WTC11 (cell line): ENCODE measurements at regions not wholly inside any gene's neighbourhood (a gene's known extent, or its start where the extent isn't known, plus 50 kb on each side); places are given as distances from the start of the nearest gene placed in this dataset.

Experiments
- ATAC-seq: fragments of 200-7000 bp; cut with Tn5 transposase; 2 replicates; pipeline ENCODE4 v1.10.0; 2021; ENCODE audit warnings: mild to moderate bottlenecking, moderate library complexity
- CTCF ChIA-PET: fragments of 300-600 bp; sonication (Branson Sonifier 250); formaldehyde crosslinking; loops from one replicate; lab custom pipeline; 2021; ENCODE audit warnings: antibody characterized with exemption; lab: Charles Lee
- POLR2A ChIA-PET: fragments of 350-600 bp; sonication (Branson Sonifier 250); formaldehyde crosslinking; loops from one replicate; lab custom pipeline; 2021; ENCODE audit warnings: antibody characterized with exemption; lab: Charles Lee
- DNase-seq: peaks from one replicate; pipeline ENCODE4 v3.0.0; 2021; ENCODE audit warnings: low spot score
- H3K27ac Mint-ChIP-seq: 2 replicates; pipeline ENCODE4 v1.8.0; 2021; ENCODE audit warnings: mixed read lengths
- H3K27me3 Mint-ChIP-seq: 2 replicates; pipeline ENCODE4 v1.8.0; 2021; ENCODE audit warnings: low read depth, mild to moderate bottlenecking, moderate library complexity, mixed read lengths
- H3K36me3 Mint-ChIP-seq: 2 replicates; pipeline ENCODE4 v1.8.0; 2021; ENCODE audit warnings: mixed read lengths
- H3K4me1 Mint-ChIP-seq: 2 replicates; pipeline ENCODE4 v1.8.0; 2022; ENCODE audit warnings: mixed read lengths
- H3K4me3 Mint-ChIP-seq: 2 replicates; pipeline ENCODE4 v1.8.0; 2021; ENCODE audit warnings: mild to moderate bottlenecking, moderate library complexity, mixed read lengths
- H3K9me3 Mint-ChIP-seq: 2 replicates; pipeline ENCODE4 v1.8.0; 2021; ENCODE audit warnings: mixed read lengths
- CDX4 ChIP-seq: fragments of 250-450 bp; sonication (Bioruptor Pico); IDR thresholded peaks from 2 replicates; pipeline ENCODE4 v1.9.0; 2021; ENCODE audit warnings: moderate library complexity, mild to moderate bottlenecking, inconsistent platforms, borderline replicate concordance
- ERG ChIP-seq: fragments of 250-450 bp; sonication (Bioruptor Pico); IDR thresholded peaks from 2 replicates; pipeline ENCODE4 v1.8.0; 2021; ENCODE audit warnings: mild to moderate bottlenecking
- ESRRA ChIP-seq: sonication (generic); formaldehyde crosslinking; IDR thresholded peaks from 2 replicates; pipeline ENCODE4 v1.8.1; 2022; ENCODE audit warnings: mild to moderate bottlenecking, missing genetic modification reagents, borderline replicate concordance
- FOXJ3 ChIP-seq: sonication (generic); formaldehyde crosslinking; IDR thresholded peaks from 2 replicates; pipeline ENCODE4 v1.9.0; 2021; ENCODE audit warnings: missing genetic modification reagents, mild to moderate bottlenecking, borderline replicate concordance
- HMGA2 ChIP-seq: fragments of 250-450 bp; sonication (Bioruptor Pico); IDR thresholded peaks from 2 replicates; pipeline ENCODE4 v1.4.0; 2021; ENCODE audit warnings: mild to moderate bottlenecking, moderate library complexity
- IRF2 ChIP-seq: sonication (generic); formaldehyde crosslinking; IDR thresholded peaks from 2 replicates; pipeline ENCODE4 v1.8.0; 2022; ENCODE audit warnings: low read depth, missing genetic modification reagents, borderline replicate concordance
- MXD4 ChIP-seq: fragments of 250-450 bp; sonication (Bioruptor Pico); IDR thresholded peaks from 2 replicates; pipeline ENCODE4 v1.8.0; 2021; ENCODE audit warnings: mild to moderate bottlenecking, moderate library complexity, borderline replicate concordance
- NR1H2 ChIP-seq: sonication (generic); formaldehyde crosslinking; IDR thresholded peaks from 2 replicates; pipeline ENCODE4 v1.9.0; 2021; ENCODE audit warnings: mild to moderate bottlenecking, moderate library complexity, missing genetic modification reagents
- NR2C2 ChIP-seq: sonication (generic); formaldehyde crosslinking; IDR thresholded peaks from 2 replicates; pipeline ENCODE4 v1.8.0; 2022; ENCODE audit warnings: mild to moderate bottlenecking, missing genetic modification reagents
- NR3C1 ChIP-seq: sonication (generic); formaldehyde crosslinking; conservative IDR thresholded peaks from 2 replicates; pipeline ENCODE4 v1.8.1; 2023; ENCODE audit warnings: low read depth, mild to moderate bottlenecking, missing genetic modification reagents
- SMAD3 ChIP-seq: sonication (generic); formaldehyde crosslinking; IDR thresholded peaks from 2 replicates; pipeline ENCODE4 v1.8.0; 2022; ENCODE audit warnings: missing genetic modification reagents, mild to moderate bottlenecking, borderline replicate concordance
- ZBTB21 ChIP-seq: sonication (generic); formaldehyde crosslinking; IDR thresholded peaks from 2 replicates; pipeline ENCODE4 v1.8.1; 2023; ENCODE audit warnings: mild to moderate bottlenecking, missing genetic modification reagents, borderline replicate concordance
- ZNF232 ChIP-seq: sonication (generic); formaldehyde crosslinking; IDR thresholded peaks from 2 replicates; pipeline ENCODE4 v1.8.0; 2022; ENCODE audit warnings: mild to moderate bottlenecking, missing genetic modification reagents
- ZNF263 ChIP-seq: sonication (generic); formaldehyde crosslinking; IDR thresholded peaks from 2 replicates; pipeline ENCODE4 v1.8.1; 2022; ENCODE audit warnings: low read depth, mild to moderate bottlenecking, moderate library complexity, missing genetic modification reagents
- ZNF416 ChIP-seq: fragments of 250-450 bp; sonication (Bioruptor Pico); IDR thresholded peaks from 2 replicates; pipeline ENCODE4 v1.9.0; 2021; ENCODE audit warnings: mild to moderate bottlenecking, inconsistent platforms
- TF ChIP-seq, protein P1 (sequence below): fragments of 250-450 bp; sonication (Bioruptor Pico); IDR thresholded peaks from 2 replicates; pipeline ENCODE4 v1.9.0; 2021; ENCODE audit warnings: mild to moderate bottlenecking
- TF ChIP-seq, protein P2 (sequence below): sonication (generic); formaldehyde crosslinking; IDR thresholded peaks from 2 replicates; pipeline ENCODE4 v1.8.1; 2022; ENCODE audit warnings: mild to moderate bottlenecking, missing genetic modification reagents, moderate library complexity, borderline replicate concordance

DNA sequence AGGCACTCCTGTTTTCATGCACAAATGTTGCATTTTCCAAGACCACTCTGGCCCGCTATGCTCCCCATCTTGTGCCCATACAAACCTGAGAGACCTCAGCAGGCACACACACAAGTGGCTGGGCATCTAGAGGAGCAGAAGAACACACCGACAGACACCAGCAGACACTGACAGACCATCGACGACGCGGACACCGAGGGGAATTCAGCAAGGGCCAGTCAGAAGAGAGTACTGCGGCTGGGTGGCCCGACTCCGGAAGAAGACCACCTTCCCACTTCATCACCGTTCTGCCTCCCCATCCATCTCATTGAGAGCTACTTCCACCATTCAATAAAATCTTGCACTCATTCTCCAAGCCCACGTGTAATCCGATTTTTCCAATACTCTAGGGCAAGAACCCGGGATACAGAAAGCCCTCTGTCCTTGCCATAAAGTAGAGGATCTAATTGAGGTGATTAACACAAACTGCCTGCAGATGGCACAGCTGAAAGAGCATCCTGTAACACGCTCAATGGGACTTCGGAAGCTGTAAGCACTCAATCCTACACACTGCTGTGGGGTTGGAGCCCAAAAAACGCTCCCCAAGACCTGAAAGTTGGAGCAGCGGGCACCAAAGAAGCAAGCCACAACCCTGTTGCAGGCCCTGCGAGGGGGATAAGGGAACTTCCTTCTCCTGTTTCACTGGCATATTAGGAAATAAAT is 780.9 kb downstream of the ARAP2 start:
- TF ChIP-seq SMAD3 (CRISPR knock-in tag): no peak
- TF ChIP-seq, protein P1, sequence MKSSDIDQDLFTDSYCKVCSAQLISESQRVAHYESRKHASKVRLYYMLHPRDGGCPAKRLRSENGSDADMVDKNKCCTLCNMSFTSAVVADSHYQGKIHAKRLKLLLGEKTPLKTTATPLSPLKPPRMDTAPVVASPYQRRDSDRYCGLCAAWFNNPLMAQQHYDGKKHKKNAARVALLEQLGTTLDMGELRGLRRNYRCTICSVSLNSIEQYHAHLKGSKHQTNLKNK (CRISPR knock-in tag): no peak
- no peak for TF ChIP-seq FOXJ3 (CRISPR knock-in tag)
- no peak for TF ChIP-seq NR2C2 (CRISPR knock-in tag)
- no peak for TF ChIP-seq NR1H2 (CRISPR knock-in tag)
- no peak for TF ChIP-seq MXD4 (CRISPR knock-in tag)
- CTCF ChIA-PET: no interaction called here
- POLR2A ChIA-PET: no interaction called here
- H3K9me3 Mint-ChIP-seq: peaks cover 33% of the 10 kb centered on the region
- DNase-seq (no peak), ATAC-seq (peak; percentile 81)
- H3K27me3 Mint-ChIP-seq: no peaks in the 10 kb centered on the region
- no peak overlapping the region for H3K4me3 Mint-ChIP-seq
- peaks cover 15% of the 10 kb centered on the region for H3K36me3 Mint-ChIP-seq
- peaks cover 12% of the 10 kb centered on the region for H3K4me1 Mint-ChIP-seq
- H3K27ac Mint-ChIP-seq: no peak overlapping the region

GRCh38 chr4:35464964-35465528 is 779.3 kb downstream of the ARAP2 start:
- peaks cover 12% of the 10 kb centered on the region for H3K4me1 Mint-ChIP-seq
- DNase-seq (no peak), ATAC-seq (no peak)
- H3K9me3 Mint-ChIP-seq: peaks cover 17% of the 10 kb centered on the region
- no peak overlapping the region for H3K4me3 Mint-ChIP-seq
- POLR2A ChIA-PET: no interaction called here
- H3K27ac Mint-ChIP-seq: no peak overlapping the region
- peaks cover 1% of the 10 kb centered on the region; the same call in 1 of the 2 replicates for H3K36me3 Mint-ChIP-seq
- CTCF ChIA-PET: no interaction called here
- no peaks in the 10 kb centered on the region for H3K27me3 Mint-ChIP-seq
- no peak for TF ChIP-seq ZNF232 (CRISPR knock-in tag)
- TF ChIP-seq NR2C2 (CRISPR knock-in tag): no peak
- TF ChIP-seq HMGA2 (CRISPR knock-in tag): no peak
- no peak for TF ChIP-seq IRF2 (CRISPR knock-in tag)
- no peak for TF ChIP-seq ESRRA (CRISPR knock-in tag)
- TF ChIP-seq FOXJ3 (CRISPR knock-in tag): no peak
- no peak for TF ChIP-seq NR3C1 (CRISPR knock-in tag)
- TF ChIP-seq ZBTB21 (CRISPR knock-in tag): no peak
- no peak for TF ChIP-seq ZNF263
- TF ChIP-seq CDX4 (CRISPR knock-in tag): no peak
- no peak for TF ChIP-seq ERG (CRISPR knock-in tag)
- TF ChIP-seq, protein P2, sequence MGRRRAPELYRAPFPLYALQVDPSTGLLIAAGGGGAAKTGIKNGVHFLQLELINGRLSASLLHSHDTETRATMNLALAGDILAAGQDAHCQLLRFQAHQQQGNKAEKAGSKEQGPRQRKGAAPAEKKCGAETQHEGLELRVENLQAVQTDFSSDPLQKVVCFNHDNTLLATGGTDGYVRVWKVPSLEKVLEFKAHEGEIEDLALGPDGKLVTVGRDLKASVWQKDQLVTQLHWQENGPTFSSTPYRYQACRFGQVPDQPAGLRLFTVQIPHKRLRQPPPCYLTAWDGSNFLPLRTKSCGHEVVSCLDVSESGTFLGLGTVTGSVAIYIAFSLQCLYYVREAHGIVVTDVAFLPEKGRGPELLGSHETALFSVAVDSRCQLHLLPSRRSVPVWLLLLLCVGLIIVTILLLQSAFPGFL (CRISPR knock-in tag): no peak

DNA sequence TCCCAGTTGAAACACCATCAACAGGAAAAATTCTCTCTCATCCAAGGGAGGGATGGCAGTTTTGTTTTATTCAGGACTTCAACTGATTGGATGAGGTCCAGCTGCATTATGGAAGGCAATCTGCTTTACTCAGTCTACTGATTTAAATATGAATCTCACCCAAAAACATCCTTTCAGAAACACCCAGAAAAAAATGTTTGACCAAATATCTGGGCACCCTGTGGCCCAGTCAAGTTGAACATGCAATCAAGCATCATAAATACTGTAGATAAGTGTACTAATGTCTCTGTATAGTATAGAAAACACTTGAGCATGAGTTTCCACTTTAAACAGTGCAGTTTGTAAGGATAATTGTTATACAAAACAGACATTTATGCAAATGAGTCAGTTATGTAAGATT is 753.2 kb downstream of the ARAP2 start:
- no peaks in the 10 kb centered on the region for H3K36me3 Mint-ChIP-seq
- CTCF ChIA-PET: no interaction called here
- no peak overlapping the region for H3K27ac Mint-ChIP-seq
- ATAC-seq: no peak
- TF ChIP-seq ZNF416 (CRISPR knock-in tag) (peak; percentile 94), ESRRA (CRISPR knock-in tag) (no peak)
- TF ChIP-seq, all 79 proteins: peak for 1
- Mint-ChIP-seq H3K4me3 (no peak overlapping the region), H3K27me3 (no peaks in the 10 kb centered on the region; the same call in 1 of the 2 replicates), H3K4me1 (no peaks in the 10 kb centered on the region), H3K9me3 (peaks cover 15% of the 10 kb centered on the region)
- no peak for DNase-seq
- POLR2A ChIA-PET: no interaction called here
